GM21723 (cell line): ENCODE measurements at regions not wholly inside any gene's neighbourhood (a gene's known extent, or its start where the extent isn't known, plus 50 kb on each side); places are given as distances from the start of the nearest gene placed in this dataset.

Experiments
- ATAC-seq: cut with Tn5 transposase; IDR thresholded peaks from one replicate; pipeline ENCODE4 v1.9.1; 2021; ENCODE audit warnings: mild to moderate bottlenecking, moderate library complexity; ENCODE audit not compliant: unreplicated experiment

DNA sequence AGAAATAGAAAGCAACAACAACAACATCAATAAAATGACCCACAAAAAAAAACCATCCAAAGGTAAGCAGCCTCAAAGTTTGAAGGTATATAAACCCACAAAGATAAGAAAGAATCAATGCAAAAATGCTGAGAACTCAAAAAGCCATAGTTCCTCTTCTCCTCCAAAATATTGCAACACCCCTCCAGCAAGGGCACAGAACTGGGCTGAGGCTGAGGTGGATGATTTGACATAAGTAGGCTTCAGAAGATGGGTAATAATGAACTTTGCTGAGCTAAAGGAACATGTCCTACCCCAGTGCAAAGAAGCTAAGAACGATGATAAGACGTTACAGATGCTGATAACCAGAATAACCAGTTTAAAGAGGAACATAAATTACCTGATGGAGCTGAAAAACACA, 188.8 kb upstream of the BTBD3 start:
- no peak for ATAC-seq

DNA sequence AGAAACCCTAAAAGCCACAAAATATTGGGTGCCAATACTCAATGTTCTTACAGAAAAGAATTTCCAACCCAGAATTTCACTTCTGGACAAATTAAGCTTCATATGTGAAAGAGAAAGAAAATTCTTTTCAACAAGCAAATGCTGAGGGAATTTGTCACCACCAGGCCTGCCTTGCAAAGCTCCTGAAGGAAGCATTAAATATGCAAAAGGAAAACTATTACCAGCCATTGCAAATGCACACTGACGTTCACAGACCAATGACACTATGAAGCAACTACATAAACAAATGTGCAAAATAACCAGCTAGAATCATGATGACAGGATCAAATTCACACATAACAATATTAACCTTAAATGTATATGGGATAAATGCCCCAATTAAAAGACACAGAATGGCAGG, 187.9 kb upstream of the BTBD3 start:
- ATAC-seq, result no peak

- ATAC-seq, result no peak
These were observed 183.3 kb upstream of the BTBD3 start for GRCh38 chr20:11734431-11734830.

DNA sequence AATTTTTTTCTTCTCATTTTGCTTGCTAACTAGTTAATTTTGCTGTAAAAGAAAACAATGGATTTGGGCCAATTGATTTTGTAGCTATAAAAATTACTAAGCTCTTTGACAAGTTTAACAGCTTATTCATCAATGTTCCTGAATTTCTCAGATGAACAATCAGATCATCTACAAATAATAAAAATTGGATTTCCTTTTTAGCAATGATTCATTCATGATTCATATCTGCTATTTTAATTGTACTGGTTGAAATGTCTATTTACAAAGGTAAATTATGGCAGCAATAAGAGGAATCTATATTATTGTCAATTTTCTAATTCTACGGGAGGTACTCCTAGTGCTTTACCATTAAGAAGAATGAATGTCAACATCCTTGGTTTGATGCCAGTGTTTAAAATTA, 178.8 kb upstream of the BTBD3 start:
- no peak for ATAC-seq

- no peak for ATAC-seq
These were observed 176.7 kb upstream of the BTBD3 start for GRCh38 chr20:11740975-11741374.

- ATAC-seq, result no peak
These were observed 172.5 kb upstream of the BTBD3 start for GRCh38 chr20:11745145-11745544.

DNA sequence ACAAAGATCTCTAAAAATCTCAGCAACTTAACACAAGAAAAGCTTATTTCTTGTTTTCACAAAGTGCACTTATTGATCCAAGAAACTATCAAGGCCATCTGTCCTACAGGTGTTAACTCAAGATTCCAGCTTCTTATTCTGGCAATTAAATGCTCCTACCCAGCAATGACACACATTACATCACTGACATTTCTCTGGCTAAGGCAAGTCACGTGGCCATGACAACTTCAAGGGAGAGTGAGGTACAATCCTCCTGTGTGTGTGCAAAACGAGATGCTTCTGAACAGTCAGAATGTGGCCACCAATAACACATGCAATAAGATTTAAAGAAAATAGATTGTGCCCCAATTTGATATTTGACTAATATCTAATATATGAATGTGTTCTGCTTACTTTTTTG, 169.3 kb upstream of the BTBD3 start:
- no peak for ATAC-seq

DNA sequence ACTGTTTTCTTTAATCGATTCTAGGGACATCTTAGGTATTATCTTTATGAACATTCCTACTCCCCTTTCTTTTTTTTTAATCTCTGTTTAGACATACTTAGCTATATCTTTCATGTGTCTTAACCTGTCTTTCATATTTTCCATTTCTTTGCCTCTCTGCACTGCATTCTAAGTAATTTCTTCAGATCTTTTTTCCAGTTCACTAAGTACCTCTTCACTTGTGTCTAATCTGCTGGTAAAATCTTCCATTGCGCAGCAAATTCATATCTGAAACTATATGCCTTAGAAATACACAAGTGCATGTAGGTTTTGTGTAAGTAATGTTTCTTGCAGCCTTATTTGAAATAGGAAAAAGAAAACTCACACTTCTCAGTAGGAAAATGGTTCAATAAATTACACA, 165.4 kb upstream of the BTBD3 start:
- no peak for ATAC-seq

DNA sequence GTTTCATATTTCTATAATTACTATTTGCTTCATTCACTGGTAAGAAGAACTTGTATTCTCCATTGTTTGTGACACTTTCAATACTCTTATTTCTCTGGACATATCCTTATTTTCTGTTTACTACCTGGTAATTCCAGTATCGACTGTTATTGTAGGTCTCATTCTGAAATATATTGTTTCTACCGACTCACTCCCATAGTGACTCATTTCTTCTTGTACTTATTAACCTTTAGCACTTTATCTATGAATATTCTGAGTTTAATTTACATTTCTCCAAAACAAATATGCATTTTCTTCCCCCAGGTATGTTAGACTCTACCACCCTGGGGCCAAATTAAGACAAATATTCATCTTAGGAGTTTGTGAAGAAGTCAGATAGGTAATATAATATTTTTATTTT, 164.5 kb upstream of the BTBD3 start:
- ATAC-seq, result no peak

DNA sequence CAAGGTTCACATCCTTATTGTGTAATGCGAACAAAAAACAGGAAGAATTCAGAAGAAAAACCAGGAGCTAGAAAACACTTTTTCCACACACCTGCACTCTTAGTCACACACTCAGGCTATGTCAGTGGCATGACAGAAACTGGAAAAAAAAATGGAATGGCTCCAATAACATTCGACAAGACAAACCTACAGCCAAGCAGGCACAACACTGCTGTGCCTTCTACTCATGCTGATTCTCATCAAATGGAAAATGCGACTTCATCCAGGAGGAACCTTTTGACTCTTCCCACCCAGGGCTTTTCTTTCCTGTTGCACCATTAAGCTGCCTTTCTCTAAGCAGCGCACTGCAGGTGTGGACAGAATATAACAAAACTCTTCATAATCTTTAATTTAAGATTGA, 163.2 kb upstream of the BTBD3 start:
- ATAC-seq, result no peak

DNA sequence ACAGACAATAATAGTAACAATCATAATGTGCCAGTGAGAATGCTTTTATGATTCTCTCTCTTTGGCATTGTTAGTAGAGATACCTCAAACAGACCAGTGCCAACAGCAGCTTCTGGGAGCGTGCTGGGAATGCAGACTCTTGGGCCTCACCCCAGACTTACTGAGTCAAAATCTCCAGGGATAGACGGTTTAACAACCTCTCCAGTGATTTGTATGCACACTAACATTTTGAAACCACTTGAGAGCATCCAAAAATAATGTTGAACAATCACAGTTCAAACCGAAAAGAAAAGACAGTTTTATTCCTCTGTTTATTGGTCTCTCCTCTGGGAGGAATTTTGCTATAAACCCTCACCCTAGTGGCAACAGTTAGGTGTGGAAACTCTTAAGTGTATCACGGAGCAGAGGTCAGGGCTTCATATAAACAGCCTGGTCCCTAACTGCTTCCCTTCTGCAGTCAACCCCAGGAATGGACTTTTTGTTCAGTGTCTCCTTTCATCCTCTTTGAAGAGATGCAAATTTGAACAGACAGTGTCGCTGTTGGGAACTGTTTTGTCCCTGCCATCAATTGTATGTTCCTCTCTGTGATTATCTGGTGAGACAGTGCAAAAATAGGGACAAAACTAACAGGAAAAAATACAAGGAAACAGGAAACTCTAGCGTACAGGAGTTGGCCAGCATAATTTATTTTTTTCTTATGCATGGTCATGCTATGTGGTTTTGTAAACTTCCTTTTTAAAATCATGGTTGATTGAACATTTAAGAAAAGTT, 162.4 kb upstream of the BTBD3 start:
- no peak for ATAC-seq

GRCh38 chr20:11761497-11761896, 156.2 kb upstream of the BTBD3 start:
- ATAC-seq, result no peak

- no peak for ATAC-seq
These were observed 150.7 kb upstream of the BTBD3 start for GRCh38 chr20:11766961-11767360.

DNA sequence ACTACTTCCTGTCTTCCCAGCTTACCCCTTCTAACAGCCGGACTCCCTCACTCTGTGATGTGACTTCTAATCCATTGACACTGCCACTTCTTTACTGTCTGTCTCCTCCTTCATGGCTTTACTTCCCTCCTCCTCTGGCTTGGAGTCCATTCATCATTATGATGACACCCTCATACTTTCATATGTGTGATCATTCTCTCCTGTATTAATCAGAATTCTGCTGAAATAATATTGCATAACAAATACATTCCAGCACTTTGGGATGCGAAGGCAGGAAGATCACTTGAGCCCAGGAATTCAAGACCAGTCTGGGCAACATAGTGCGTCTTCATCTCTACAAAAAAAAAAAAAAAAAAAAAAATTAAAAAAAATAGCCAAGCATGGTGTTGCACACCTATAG, 147.9 kb upstream of the BTBD3 start:
- ATAC-seq, result no peak

DNA sequence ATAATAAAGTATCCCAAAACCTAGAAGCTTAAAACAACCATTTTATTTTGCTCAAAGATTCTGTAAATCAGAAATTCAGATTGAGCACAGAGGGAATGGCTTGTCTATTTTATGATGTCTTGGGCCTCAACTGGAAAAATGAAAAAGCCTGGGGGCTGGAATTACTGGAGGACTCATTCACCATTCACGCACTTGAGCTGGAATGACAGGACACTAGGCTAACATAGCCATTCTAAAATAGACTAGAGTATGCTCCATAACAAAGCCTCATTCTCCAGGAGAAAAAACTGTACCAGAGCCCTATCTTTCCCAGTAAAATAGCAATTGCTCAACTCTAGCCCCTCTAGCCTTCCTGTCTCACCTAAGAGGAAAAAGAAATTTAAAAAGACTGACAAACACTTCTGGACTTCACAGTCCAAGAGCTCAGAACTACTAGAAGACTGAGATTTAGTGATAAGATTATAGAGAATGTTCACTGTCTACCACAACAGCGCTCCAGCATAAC, 145.4 kb upstream of the BTBD3 start:
- no peak for ATAC-seq

- ATAC-seq, result no peak
These were observed 141.0 kb upstream of the BTBD3 start for GRCh38 chr20:11776687-11777086.

DNA sequence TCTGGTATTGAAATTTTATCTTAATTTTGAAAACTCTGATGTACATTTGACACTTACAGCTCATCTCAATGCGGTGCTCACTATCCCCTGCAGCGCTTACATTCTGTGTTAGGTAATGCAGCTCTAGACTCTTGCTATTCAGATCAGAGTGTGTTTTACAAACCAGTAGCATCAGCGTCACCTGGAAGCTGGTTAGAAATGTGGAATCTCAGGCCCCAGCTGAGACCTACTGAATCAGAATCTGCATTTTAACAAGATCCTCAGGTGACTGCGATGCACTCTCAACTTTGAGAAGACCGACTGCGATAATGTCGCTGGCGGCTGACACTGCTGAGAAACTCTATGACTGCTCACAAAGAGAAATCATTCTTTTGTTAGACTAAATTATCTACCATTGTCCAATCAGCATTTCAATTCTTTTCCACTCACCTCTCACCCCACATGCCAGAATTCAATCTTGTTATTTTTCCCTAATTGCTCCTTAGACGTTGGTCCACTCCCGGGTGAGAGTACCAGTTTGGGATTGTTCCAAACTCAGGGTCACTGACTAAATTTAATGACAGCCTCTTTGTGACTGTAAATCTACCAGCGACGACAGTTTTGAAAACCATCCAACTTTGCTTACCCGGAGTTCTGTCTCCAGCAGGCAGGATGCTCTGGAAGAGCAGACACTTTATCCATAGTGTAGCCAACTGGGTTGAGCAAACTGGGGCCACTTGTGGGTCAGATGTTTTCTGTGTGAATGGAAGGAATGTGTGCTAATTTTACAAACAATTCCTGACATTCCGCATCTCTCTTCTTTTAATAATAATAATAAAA, 140.1 kb upstream of the BTBD3 start:
- ATAC-seq, result no peak

DNA sequence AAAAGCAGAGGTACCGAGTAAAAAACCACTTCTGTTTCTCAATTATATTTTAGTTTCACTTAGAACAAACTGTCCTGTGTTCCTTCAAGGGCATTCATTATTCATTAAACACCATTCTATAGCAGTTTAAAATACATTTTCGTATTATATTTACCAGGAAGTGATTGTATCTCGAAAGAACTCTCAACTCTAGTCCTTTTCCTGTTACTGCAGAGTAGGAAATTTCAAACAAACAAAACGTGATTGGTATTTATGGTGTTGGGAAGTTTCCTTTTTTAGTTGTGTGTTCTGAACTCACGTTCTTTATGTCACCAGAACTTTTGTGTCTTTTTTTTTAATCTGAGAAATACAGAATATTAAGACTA, 139.5 kb upstream of the BTBD3 start:
- ATAC-seq, result no peak

GRCh38 chr20:11780765-11781369, 136.8 kb upstream of the BTBD3 start:
- no peak for ATAC-seq

- no peak for ATAC-seq
These were observed 134.4 kb upstream of the BTBD3 start for GRCh38 chr20:11783102-11783850.

GRCh38 chr20:11785885-11786507, 131.7 kb upstream of the BTBD3 start:
- ATAC-seq, result no peak
